ENCODE measurements at regions not wholly inside any gene's neighbourhood (a gene's known extent, or its start where the extent isn't known, plus 50 kb on each side); places are given as distances from the start of the nearest gene placed in this dataset.

- no peak for DNase-seq (ENCODE audit: low read depth)
Measured at GRCh38 chr5:56543441-56544388, 271.6 kb upstream of the MAP3K1 start.

- DNase-seq (ENCODE audit: low read depth) = no peak
Measured at GRCh38 chr5:56540266-56540665, 275.1 kb upstream of the MAP3K1 start.

GRCh38 chr5:56538580-56538979, 276.8 kb upstream of the MAP3K1 start:
- DNase-seq (ENCODE audit: low read depth) = no peak

DNA sequence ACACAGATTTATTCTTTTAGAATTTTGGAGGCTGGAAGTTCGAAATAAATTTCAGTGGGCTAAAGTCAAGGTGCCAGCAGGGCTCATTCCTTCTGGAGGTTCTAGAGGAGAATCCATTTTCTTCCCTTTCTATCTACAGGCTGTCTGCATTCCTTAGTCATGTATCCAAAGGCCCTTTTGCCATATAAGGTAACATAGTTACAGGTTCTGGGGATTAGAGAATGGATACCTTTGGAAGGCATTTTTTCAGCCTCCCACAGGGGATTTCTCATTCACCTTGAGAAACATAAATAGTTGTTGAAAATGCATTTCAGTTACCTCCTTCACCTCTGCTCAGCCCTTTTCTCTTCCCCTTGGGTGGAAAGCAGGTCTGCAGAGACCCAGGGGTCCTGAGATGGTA, 280.0 kb upstream of the MAP3K1 start:
- DNase-seq (ENCODE audit: low read depth) = no peak

GRCh38 chr5:56534102-56534829, 281.1 kb upstream of the MAP3K1 start:
- no peak for DNase-seq (ENCODE audit: low read depth)

- no peak for DNase-seq (ENCODE audit: low read depth)
Measured at GRCh38 chr5:56532466-56532865, 282.9 kb upstream of the MAP3K1 start.

DNA sequence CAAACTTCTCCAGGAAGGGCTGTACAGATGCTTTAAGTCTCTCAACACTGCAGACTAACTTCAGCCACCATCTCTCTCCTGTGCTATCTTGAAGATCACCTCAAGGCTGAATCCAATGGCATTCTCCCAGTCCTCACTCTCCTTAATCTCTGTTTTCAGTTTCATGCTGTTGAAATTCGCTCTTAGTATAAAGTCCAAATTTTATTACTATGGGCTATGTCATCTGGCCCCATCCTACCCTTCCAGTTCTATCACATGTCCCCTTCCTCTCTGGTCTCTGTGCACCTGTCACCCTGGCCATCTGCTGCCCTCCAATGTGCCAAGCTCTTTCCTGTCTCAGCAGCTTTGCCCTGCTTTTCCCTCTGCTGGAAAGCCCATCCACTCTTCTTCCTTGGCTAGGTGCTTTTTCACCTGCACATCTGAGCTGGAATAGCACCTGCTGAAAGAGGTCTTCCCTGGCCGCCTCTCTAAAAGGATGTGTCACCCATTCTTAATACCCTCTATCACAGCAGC, 284.7 kb upstream of the MAP3K1 start:
- DNase-seq (ENCODE audit: low read depth) = no peak

DNA sequence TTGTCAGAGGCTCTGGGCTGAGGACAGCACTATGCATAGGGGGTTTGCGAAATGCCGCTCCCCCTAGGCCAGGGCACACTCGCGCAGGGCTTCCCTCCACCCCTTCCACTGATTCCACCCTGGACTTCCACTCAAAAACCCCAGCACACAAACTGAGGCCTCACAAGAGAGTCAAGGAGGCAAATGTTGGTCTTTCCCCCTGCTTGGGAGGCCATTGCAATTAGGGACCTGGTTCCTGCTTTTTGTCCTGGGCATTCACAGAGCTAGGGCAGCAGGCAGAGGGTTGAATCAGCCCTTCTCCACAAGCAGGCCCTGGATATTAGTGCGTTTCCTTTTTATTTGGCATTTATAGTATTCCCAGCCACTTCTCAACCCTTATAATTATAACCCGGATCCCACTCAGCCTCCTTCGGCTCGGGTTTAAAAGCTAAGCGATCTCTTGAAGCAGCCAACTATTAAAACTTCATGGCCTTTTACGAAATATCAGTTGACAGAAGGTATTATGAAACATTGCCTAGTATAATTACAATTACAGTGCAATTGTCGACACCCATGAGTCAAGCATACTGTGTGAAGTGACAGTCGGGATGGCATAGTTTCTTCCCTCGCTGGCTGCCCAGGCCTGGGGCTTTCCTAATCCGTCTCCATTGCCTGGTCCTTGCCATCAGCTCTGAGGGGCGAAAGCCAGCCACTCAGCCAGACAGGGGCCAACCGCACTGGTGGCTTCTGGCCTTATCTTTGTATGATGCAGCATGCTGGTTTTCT, 285.5 kb upstream of the MAP3K1 start:
- no peak for DNase-seq (ENCODE audit: low read depth)

- DNase-seq (ENCODE audit: low read depth) = no peak
Measured at GRCh38 chr5:56527174-56527573, 288.2 kb upstream of the MAP3K1 start.

DNA sequence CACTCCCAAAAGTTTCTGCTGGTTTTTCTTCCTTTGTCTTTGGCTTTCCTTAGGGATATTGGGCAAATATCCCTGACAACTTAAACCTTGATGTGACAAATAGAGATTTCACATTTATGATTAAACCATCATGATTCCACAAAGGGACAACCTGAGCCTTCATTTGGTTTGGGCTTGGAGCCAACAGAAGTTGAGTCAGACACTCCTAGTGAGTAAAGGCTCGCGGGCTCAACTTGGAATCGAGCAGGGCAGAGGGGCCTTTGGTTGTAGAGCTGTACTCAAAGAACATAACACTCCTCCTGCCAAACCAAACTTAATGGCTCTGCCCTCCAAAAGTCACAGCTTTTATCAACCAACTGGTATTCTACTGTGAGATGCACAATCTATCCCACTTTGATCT, 290.2 kb upstream of the MAP3K1 start:
- no peak for DNase-seq (ENCODE audit: low read depth)

GRCh38 chr5:56523790-56524575, 290.9 kb upstream of the ANKRD55 start:
- DNase-seq (ENCODE audit: low read depth) = no peak

DNA sequence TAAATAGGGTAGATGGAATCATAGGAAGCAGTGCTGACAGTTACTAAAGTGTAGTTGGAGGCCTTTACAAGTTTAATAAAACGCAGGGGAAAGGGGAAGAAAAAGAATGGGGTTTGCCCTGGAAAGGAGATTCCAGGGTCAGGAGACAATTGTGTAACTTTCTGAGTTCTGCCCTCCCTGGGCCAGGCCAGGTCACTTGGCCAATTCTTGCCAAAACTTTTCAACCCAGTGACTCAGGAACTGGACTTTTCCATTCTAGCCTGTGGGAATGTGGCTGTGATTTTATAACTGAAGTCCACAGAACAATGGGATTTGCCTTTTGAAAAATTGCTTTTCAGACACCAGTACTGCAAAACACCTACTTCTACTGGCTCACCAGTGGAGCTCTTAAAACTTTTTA, 289.8 kb upstream of the ANKRD55 start:
- no peak for DNase-seq (ENCODE audit: low read depth)

GRCh38 chr5:56522169-56522568, 289.0 kb upstream of the ANKRD55 start:
- DNase-seq (ENCODE audit: low read depth) = no peak

- DNase-seq (ENCODE audit: low read depth) = no peak
Measured at GRCh38 chr5:56520986-56521730, 288.0 kb upstream of the ANKRD55 start.

GRCh38 chr5:56518820-56519219, 285.7 kb upstream of the ANKRD55 start:
- DNase-seq (ENCODE audit: low read depth) = no peak

GRCh38 chr5:56517011-56517416, 283.9 kb upstream of the ANKRD55 start:
- no peak for DNase-seq (ENCODE audit: low read depth)

DNA sequence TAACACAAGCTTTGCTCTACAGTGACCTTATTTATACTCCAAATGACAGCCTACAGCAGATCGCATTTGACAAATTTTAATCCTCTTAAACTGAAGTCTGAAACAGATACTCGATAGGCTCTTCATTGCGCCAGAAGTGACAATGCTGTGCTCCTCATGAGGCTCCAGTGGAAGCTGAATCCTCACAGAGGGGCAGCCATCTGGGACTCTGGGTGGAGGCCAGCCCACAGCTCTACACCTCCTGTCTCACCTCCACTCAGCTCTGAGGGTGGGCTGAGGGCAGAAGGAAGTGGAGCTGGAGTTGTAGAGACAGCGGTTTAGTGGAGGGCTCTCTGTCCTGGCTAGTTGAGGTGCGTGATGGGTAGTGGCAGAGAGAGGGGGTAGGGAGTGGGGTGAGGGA, 283.3 kb upstream of the ANKRD55 start:
- no peak for DNase-seq (ENCODE audit: low read depth)

DNA sequence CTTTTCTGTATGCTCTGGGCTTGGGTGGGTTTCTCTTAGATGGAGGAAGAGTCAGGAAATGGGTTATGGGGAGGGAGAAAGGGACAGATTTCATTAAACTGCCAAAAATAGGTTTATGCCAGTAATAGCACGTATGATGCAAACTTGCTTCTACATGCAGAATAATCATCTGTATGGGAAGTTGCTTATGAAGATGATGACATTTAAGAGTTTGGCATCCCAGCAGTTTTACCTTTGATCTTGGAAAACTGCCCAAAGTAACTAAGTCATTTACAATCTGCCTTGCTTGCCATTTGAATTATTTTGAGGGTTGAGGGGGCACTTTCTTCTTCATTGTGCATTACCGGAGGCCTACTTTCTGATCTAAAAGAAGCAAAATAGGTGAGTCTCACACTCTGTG, 282.9 kb upstream of the ANKRD55 start:
- DNase-seq (ENCODE audit: low read depth) = no peak

- no peak for DNase-seq (ENCODE audit: low read depth)
Measured at GRCh38 chr5:56515011-56515410, 281.9 kb upstream of the ANKRD55 start.

DNA sequence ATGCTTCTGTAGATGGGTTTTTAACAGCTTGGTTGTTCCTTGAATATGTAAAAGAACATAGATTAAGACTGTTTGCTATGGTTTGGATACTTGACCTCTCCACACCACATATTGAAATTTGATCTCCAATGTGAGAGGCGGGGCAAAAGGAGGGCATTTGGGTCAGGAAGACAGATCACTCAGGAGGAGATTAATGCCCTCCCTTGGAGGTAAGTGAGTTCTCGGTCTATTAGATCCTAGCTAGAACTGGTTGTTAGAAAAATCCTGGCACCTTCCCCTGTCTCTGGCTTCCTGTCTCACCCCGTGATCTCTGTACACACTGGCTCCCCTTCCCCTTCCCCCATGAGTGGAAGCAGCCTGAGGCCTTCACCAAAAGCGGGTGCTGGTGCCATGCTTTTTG, 281.1 kb upstream of the ANKRD55 start:
- DNase-seq (ENCODE audit: low read depth) = no peak

DNA sequence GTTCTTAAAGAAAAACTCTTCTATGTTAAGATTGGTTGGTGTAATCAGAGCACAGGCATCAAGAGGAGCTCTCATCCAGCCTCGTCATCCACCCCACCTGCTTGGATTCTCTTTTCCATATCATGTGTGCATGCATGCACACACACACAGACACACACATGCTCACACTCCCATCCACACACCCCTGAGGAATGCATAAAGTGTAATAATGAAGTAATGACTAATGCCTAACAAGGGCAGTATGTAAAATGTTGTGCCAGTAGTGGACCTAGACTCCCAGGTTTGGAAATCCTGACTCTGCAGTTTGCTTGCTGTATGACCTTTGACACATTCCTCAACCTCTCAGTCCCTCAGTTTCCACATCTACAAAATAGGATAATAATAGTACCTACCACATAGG, 280.0 kb upstream of the ANKRD55 start:
- DNase-seq (ENCODE audit: low read depth) = no peak
